HL-60 (cell line): ENCODE measurements at regions not wholly inside any gene's neighbourhood (a gene's known extent, or its start where the extent isn't known, plus 50 kb on each side); places are given as distances from the start of the nearest gene placed in this dataset.

Source experiments
- GABPA ChIP-seq: IDR thresholded peaks from 2 replicates; pipeline ENCODE4 v1.6.1; 2012; ENCODE audit warnings: low read depth
- POLR2AphosphoS5 ChIP-seq: IDR thresholded peaks from 2 replicates; pipeline ENCODE4 v1.6.1; 2012; ENCODE audit warnings: low read depth
- TF ChIP-seq, protein P1 (sequence below): IDR thresholded peaks from one replicate; pipeline ENCODE4 v1.5.1; 2011; ENCODE audit warnings: low read length, control low read depth, inconsistent platforms; ENCODE audit not compliant: insufficient read depth

DNA sequence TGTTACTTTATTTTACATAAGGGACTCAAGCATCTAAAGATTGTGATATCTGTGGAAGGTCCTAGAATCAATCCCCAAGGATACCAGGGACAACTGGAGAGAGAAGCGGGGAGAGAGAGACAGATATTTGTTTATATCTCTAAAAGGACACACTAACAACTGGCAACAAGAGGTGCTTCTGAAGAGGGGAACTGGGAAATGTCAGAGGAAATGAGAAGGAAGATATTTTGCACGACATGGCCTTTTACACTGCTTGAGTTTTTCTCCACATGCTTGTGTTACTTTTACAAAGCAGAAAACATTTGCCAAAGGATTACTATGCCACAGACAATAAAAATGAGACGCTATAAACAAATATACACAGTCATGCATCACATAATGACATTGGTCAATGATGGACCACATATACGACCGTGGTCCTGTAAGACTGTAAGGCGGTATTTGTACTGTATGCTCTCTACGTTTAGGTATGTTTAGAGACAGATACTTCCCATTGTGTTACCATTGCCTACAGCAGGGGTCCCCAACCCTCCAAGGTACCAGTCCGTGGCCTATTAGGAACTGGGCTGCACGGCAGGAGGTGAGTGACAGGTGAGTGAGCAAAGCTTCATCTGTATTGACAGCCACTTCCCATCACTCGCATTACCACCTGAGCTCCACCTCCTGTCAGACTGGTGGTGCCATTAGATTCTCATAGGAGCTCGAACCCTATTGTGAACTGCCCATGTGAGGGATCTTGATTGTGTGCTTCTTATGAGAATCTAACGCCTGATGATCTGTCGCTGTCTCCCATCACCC, 64.6 kb upstream of the PTPN1 start:
- TF ChIP-seq, protein P1, sequence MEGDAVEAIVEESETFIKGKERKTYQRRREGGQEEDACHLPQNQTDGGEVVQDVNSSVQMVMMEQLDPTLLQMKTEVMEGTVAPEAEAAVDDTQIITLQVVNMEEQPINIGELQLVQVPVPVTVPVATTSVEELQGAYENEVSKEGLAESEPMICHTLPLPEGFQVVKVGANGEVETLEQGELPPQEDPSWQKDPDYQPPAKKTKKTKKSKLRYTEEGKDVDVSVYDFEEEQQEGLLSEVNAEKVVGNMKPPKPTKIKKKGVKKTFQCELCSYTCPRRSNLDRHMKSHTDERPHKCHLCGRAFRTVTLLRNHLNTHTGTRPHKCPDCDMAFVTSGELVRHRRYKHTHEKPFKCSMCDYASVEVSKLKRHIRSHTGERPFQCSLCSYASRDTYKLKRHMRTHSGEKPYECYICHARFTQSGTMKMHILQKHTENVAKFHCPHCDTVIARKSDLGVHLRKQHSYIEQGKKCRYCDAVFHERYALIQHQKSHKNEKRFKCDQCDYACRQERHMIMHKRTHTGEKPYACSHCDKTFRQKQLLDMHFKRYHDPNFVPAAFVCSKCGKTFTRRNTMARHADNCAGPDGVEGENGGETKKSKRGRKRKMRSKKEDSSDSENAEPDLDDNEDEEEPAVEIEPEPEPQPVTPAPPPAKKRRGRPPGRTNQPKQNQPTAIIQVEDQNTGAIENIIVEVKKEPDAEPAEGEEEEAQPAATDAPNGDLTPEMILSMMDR = no peak
- no peak for TF ChIP-seq GABPA
- no peak for TF ChIP-seq POLR2AphosphoS5
